NCI-H524 (cell line): ENCODE measurements at regions not wholly inside any gene's neighbourhood (a gene's known extent, or its start where the extent isn't known, plus 50 kb on each side); places are given as distances from the start of the nearest gene placed in this dataset.
A peak's percentile ranks its signal among the peaks of the same experiment; 100 is the strongest.

Source experiments
- DNase-seq, 2 experiments: peaks; one replicate each; lab custom pipeline; 2025; lab: John Stamatoyannopoulos, UW

DNA sequence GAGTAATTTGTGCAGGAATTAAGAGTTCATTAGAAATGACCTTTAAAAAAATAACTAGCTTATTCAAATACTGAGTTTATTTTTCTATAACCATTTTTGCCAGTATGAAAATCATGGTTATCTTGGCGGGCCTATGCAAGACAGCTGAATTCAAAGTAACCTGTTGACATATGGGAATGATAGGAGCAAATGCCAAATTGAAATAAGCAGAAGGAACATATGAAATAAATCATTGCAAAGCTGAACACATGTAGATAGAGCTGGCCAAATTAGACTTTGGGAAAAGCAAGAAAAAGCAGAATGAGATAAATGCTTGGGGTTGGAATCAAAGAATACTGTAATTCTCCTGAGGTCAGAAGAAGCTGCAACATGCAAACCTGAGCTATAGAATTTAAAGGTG lies 372.5 kb downstream of the ADAMTS20 start:
- DNase-seq, result no peak

DNA sequence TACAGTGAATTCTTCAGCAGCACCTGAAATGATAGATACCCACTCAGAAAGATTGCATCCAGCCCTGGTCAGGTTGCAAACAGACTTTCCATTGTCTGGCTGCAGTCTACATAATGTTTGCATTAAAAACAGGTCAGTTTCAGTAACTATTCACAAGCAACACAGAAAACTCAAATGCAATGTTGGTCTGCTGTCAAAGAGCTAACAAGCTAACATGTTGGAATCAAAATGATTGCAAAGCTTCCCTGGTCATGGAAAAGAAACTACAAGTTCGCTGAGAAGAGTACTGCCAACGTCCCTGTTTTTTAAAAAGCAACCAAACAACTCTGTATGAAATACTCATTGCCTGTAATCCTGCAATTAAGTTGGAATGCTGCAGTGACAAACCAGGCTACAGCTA lies 374.7 kb downstream of the ADAMTS20 start:
- DNase-seq, result no peak

DNA sequence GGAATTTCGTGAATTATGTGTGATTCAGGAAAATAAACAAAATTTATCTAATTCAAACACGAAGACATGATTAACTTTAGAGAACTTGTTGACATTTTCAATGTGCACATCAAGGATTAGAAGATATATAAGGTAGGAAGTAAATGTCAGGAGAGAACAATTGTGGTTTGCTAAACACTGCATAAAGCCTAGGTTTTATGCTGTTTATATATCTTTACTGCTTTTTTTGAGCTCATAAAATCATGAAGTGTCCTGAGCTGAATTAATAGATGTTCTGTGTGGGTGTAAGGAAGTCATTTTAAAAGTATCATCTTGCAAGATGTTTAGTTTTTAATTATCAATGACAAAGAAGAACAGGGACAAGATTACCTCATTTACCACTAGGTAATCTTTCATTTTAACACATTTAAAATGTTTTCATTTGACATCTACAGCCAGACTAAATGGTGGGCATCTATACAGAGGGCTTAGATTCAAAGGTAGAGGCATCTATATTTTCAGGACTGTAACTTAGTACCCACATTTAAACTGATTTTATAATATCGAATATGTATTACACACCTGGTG lies 382.8 kb downstream of the ADAMTS20 start:
- DNase-seq, result no peak

DNA sequence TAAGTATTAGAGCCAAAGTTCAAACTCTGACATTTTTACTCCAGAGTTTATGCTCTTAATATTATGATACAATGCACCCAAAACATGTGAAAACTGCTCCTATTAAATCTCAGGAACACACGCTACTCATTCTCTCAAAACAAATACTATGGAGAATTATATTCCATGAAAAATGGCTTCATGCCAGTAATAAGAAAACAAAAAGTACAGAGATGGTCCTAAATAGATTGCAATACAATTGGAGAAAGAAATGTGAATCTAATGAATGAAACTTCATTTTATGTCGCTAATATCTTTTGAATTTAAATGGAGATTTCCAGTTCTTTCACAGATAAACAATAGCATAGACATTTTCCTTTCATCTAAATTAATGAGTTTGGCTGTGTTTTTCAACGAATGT lies 384.3 kb downstream of the ADAMTS20 start:
- DNase-seq, result no peak

DNA sequence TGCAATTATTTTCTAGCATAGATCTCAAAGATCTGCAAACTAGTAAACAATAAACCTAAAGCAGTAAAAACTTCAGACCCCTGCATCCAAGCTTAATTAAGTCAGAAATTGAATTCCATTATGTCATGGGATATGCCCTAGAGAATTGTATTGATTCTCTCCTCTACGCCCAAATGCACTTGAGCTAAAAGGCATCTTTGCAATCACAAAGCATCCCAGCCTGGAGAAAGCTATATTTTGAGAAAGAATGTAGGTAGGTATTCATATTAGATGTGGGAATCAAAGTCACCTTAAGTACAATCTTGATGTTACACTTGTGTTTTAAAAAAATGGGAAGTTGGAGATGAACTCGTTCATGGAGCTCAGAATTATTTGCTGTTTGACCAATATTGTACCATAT lies 386.7 kb downstream of the ADAMTS20 start:
- no peak for DNase-seq

GRCh38 chr12:43162138-43162537 lies 389.9 kb downstream of the ADAMTS20 start:
- DNase-seq, result no peak

GRCh38 chr12:43159506-43159905 lies 392.5 kb downstream of the ADAMTS20 start:
- no peak for DNase-seq

DNA sequence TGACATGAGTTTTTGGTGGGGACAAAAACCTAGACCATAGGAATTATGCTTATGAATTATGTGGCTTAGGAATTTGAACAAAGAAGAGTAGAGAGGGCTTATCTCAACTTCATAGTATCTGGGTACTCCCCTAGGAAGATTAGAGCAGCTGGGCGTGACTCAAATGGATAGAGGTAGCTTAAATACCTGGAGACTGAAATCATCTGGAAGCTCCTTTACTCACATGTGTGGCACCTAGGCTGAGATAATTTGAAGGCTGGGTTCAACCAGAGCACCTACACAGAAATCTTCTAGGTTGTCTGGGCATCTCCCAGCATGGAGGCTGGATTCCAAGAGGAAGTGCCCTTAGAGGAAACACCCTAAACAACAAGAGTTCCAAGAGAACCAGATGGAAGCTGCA lies 393.9 kb downstream of the ADAMTS20 start:
- DNase-seq, result no peak

- no peak for DNase-seq
These were observed 396.6 kb downstream of the ADAMTS20 start for GRCh38 chr12:43155376-43155775.

DNA sequence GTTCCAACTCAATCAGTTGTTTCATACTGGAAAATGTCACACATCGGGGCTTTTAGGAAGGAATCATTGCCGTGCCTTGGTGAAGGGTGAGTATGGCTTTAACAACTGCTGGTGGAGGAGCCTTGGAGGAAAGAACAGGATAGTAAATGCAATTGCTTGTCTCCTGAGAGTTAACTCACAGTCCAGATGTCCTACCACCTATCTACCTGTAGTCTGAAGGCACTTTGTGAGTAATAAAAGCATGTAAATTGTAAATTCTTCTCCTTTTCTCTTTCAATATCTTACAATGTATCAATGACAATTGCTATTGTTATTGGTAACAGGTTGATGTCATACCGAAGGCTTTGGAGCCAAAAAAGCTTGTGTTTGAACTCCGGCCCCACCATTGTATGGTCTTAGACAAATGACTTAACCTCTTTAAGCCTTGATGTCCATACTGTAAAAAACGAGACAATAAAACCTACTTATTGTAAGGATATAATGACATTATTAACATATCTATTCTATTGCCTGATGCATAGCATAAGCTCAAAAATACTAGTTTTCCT lies 397.4 kb downstream of the ADAMTS20 start:
- DNase-seq, result no peak

DNA sequence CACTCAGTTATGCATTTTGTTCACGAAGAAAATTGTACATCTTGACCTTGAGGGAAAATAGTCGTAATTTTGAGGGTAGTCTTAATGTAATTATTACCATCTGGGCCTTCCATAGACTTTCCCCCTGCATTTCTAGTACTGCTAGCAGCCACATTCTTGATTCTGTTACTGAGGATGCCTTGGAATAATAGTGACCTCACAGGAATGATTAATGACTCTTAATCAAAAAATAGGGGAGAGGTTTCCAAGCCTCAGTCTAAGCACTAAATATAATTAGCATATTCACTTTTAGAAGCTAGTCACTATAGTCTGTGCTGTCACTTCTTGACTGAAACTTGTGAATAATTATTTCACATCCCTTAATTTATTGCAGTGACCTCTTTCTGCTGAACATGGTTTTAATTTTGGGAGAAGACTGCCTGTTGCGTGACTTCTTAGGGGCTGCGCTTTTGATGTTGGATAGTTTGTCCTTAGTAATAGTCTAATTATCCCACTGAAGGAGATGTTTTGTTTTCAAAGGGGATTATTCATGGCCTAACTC lies 400.5 kb downstream of the ADAMTS20 start:
- no peak for DNase-seq

- DNase-seq, result no peak
These were observed 403.3 kb downstream of the ADAMTS20 start for GRCh38 chr12:43148691-43149090.

GRCh38 chr12:43147878-43148277 lies 404.1 kb downstream of the ADAMTS20 start:
- peak in 1 of 2 experiments; percentile 9 for DNase-seq

DNA sequence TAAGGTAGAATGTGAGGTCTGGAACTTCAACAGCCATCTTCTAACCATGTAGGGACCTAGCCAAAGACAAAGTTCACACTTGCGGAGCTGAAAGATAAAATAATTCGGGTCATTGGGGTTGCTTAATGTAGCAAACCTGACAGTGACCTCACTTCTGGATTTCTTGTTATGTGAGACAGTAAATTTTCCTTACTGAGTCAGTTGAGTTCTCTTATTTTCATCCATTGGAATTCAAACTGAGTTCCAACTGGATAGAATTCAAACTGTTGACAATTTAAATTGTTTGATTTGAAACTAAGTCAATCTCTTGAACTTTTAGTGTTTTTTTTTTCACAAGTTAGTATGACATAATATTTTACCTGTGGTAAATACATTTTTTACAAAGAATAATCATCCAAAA lies 406.5 kb downstream of the ADAMTS20 start:
- no peak for DNase-seq

DNA sequence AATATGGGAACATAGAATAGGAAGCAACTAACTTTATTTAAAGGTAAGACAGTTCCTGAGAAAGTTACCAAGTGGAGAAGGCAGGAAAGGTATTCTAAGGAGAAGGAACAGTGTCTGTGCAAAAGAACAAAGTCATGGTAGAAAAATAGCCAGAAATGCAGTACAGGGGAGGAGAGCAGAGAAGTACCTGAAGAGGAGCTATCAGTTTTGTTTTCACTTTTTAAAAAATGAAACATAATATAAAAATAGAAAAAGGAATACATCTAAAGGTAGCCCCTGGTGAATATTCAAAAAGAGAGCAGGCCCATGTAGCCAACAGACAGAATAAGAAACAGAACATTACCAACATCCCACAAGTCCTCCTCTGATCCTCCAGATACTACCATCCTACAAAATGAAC lies 408.7 kb downstream of the ADAMTS20 start:
- DNase-seq, result no peak

- no peak for DNase-seq
These were observed 419.7 kb downstream of the ADAMTS20 start for GRCh38 chr12:43132291-43132690.

DNA sequence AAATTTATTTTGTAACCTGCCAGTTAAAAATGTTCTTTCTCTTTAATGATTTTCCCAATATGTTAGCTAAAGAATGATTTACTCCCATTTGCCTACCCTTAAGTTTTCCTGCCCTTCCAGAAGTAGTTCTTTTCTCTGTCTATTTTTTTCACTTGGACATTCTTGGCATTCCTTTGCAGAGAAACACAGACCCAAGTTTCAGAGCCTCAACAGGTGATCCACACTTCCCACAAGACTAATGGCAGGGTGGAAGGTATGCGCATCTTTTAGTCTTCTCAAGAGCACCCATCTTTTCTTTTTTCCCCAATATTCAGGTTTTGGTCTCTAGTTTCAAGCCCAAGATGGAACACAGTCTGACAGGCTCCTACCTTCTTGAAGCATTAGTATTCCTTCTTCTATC lies 420.7 kb downstream of the ADAMTS20 start:
- no peak for DNase-seq

DNA sequence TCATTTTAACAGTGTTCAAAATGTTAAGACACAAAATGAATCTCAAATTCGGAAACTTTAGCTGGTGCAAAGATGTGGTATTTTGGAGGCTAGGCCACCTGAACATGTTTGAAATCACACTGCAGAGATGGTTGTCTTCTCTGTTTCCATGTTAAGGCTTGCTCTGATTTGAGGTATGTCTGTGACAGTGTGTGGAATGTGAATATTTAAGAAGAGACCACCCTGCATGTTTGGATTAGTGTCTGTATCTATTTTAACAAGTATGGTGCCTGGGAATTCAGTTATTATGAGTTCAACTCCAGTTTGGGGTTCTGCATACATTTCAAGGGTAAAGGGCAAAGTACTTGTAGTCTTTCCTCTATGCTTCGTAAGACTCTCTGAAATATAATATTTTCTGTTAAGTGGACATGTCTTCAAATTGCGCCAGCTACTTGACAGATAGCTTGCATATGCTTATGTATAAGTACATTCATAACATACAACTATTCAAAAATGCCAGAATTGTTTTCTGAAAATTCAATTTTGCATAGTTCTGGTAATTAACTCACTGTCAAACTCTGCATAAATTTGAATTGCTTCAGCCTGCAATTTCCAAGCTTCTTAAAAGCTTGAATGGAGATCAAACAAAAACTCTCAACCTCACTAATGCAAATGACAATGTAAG lies 424.0 kb downstream of the ADAMTS20 start:
- no peak for DNase-seq

GRCh38 chr12:43126652-43127375 lies 425.2 kb downstream of the ADAMTS20 start:
- no peak for DNase-seq

GRCh38 chr12:43123461-43123860 lies 428.5 kb downstream of the ADAMTS20 start:
- no peak for DNase-seq

DNA sequence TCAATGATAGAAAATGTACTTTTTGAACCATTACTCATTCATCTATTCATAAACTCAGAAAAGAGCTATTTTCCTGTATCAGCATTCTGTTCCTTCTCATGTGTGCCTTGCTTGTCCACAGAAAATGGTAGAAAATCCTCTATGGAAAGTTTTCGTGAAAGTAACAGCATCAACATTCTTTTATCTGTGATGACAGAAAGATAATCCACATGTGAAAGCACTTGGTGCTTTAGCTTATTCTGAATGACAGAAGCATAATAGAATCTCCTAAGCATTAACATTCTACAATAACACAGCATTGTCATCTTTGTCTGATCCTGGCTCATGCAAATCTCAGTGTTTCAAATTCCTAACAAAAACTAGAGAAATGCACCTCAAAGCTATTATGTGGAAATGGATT lies 431.9 kb downstream of the ADAMTS20 start:
- no peak for DNase-seq

DNA sequence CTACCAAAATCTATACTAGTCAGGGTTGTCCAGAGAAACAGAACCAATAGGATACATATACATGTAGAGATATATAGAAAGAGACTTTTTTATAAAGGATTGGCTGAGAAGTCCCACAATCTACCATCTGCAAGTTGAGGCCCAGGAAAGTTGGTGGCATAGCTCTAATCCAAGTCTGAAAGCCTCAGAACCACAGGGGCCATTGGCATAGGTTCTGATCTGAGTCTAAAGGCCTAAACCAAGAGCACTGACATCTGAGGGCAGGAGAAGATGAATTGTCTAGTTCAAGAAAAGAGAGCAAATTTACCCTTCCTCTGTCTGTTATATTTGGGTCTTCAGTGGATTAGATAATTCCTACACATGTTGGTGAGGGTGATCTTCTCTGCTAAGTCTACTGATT lies 433.1 kb downstream of the ADAMTS20 start:
- no peak for DNase-seq

GRCh38 chr12:43118234-43118633 lies 433.8 kb downstream of the ADAMTS20 start:
- DNase-seq, result no peak
